GM21576 (cell line): ENCODE measurements at regions not wholly inside any gene's neighbourhood (a gene's known extent, or its start where the extent isn't known, plus 50 kb on each side); places are given as distances from the start of the nearest gene placed in this dataset.
"Not testable (repeated sequence)": the region's sequence is repeated elsewhere in the genome, so short reads cannot be mapped to it uniquely, and the experiment has no call there.

Experiments
- ATAC-seq: cut with Tn5 transposase; IDR thresholded peaks from one replicate; pipeline ENCODE4 v1.9.1; 2021; ENCODE audit warnings: mild to moderate bottlenecking, moderate library complexity; ENCODE audit not compliant: unreplicated experiment

DNA sequence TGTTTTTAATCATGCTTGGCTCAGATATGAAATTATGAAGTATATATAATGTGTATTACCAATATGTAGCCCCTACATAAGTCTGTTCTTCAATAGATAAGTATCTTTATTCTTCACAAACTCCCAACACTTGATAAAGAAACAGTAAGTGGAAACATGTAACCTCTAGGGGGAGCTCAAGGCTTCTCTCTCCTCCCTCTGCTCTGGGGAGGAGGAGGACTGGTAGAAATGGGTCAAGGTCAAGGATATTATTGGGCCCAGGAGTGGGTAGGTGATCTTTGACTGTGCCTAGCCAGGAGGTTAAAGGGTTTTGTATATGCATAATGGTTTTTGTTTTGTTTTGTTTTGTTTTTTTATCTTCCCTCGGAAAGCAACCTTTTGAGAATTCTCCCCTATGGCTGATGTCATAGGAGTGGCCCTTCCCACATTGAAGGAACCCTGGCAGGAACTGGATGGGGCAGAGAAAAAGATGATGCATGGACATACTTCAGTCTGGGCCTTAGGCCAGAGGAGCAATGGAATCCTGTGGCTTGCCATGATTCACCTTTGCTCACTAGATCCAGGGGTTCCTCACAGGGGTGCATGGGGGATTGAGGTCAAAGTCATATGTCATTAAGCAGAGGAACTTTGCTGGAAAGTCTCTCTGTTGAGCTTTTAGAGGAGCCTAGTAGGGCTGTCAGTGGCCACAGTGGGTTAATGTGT lies 460.3 kb downstream of the MID1IP1 start:
- no peak for ATAC-seq

DNA sequence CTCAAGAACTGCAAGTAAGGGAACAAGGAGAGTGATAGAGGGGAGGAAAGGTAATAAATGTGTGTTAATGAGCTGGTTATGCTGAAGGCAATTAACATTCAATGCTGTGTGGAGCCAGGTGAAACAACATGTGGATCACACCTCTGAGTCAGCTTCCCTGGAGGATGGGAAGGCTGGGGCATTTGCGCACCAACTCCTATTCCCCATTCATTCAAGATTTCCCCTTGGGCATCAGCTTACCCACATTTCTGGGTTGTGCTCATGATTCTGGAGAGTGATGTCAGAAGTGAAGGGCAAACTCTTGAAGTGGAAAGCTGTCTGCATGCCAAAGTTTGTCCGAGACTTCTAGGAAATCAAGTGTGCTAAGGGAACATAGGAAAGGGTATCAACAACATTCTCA lies 461.4 kb downstream of the MID1IP1 start:
- no peak for ATAC-seq

DNA sequence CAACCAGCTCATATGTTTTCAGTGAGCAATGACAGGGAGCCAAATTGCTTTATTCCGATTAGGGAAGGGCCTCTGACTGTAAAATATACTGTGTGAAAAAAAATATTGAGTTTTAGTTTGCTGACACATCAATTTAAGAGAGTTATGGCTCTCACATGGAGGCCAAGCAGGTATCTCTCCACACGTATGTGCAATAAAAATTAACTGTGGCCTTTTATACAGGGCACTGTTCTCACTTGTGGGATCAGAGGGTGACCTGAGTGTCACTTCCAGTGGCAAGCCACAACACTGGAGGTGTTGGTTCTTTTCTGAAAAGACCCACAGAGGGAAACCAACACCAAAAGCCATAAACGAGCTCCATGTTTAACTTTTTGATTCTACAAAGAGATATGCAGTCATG lies 462.8 kb downstream of the MID1IP1 start:
- ATAC-seq: no peak

DNA sequence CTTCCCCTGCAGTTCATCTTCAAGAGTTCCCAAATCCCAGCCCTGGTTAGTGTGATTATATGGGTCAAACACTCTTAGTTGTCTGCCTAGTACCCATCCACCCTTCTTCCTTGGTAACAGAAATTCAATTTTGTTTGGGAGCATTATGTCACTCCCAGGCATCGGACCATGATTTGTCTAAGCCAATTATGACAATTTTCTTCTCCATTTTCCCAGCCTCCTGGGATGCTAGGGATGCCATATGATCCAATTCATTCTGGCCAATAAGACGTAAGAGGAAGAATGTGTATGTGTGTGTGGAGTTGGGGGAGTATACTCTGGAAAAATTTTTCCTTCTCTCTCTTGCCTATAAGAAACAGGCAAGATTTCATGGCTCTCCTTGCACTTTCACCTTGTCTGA lies 465.9 kb downstream of the MID1IP1 start:
- no peak for ATAC-seq

DNA sequence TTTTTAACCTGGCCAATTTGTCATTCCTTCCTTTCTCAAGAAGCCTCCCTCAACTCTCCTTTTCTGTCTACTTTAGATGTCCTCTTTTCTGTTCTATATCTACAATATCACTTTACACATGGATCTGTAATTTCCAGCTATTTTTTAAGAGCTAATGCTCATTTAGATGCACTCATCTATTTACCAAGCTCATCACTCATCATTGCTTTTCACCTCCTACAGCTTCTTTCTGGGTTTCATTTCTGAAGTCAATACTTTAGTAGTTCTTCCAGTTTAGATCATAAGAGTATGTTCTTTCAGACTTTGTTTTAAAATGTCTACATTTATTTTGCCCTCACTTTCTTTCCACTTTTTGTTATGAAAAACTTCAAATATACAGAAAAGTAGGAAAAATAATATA lies 466.9 kb downstream of the MID1IP1 start:
- ATAC-seq: no peak

DNA sequence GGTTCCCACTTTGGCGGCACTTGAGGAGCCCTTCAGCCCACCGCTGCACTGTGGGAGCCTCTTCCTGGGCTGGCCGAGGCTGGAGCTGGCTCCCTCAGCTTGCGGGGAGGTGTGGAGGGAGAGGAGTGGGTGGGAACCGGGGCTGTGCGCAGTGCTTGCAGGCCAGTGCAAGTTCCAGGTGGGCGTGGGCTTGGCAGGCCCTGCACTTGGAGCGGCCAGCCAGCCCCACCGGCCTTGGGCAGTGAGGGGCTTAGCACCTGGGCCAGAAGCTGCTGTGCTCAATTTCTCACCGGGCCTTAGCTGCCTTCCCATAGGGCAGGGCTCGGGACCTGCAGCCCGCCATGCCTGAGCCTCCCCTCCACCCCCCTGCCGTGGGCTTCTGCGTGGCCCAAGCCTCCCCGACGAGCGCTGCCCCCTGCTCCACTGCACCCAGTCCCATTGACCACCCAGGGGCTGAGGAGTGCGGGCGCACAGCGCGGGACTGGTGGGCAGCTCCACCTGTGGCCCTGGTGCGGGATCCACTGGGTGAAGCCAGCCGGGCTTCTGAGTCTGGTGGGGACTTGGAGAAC lies 474.3 kb downstream of the MID1IP1 start:
- ATAC-seq: no peak

DNA sequence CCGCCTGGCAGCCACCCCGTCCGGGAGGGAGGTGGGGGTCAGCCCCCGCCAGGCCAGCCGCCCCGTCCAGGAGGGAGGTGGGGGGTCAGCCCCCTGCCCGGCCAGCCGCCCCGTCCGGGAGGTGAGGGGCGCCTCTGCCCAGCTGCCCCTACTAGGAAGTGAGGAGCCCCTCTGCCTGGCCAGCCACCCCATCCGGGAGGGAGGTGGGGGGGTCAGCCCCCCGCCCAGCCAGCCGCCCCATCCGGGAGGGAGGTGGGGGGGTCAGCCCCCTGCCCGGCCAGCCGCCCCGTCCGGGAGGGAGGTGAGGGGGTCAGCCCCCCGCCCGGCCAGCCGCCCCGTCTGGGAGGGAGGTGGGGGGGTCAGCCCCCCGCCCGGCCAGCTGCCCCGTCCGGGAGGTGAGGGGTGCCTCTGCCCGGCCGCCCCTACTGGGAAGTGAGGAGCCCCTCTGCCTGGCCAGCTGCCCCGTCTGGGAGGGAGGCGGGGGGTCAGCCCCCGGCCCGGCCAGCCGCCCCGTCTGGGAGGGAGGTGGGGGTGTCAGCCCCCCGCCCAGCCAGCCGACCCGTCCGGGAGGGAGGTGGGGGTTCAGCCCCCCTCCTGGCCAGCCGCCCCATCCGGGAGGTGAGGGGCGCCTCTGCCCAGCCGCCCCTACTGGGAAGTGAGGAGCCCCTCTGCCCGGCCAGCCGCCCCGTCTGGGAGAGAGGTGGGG lies 476.6 kb downstream of the MID1IP1 start:
- not testable (repeated sequence) for ATAC-seq

DNA sequence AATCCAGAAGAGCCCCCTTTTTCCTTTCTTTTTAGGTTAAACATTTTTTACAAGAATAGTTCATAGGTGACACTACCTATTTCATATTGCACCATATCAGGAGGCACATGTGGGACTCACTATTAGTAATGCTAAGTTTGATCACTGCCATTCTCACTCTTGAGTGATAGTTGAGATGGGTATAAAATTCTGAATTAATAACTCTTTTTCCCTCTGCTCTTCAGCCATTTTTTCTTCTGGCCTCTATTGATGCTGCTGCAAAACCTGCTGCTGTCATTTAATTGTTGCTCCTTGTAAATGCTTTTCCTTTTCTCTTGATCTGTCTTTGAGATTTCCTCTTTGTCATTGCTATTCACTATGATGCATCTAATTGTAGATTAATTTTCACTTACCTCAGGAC lies 482.0 kb downstream of the MID1IP1 start:
- ATAC-seq: no peak

DNA sequence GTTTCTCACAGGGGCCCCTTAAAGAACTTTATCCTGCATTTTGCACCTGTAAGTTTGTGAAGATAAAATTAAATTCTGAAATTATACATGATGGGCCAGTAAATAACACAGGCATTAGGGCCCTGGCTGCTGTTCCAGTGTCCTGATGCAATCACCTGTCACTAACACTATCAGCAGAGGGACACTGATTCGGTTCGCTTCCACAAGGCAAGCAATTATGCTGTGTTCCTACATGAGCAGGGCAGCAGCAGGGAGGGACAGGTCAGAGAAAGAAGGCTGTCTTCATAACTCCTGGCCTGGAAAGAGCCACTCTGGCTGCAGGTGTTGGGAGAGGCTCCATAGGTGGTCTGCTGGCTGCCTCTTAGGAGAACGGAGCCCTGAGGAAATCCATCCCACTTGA lies 487.3 kb downstream of the MID1IP1 start:
- no peak for ATAC-seq

DNA sequence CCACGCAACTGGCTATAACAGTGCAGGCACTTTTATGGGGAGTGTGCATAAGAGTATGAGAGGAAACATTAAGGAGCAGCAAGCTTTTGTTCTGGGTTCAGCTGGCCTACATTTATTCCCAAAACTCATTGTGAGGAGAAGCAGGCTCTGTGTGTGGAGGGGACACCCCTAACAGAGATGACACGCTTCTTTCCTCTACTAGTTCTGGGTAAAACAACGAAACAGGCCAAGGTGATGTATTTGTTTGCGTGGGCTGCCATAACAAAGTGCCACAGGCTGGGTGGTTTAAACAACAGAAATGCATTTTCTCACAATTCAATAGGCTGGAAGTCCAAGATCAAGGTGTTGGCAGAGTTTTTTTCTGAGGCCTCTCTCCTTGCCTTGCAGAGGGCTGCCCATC lies 488.6 kb downstream of the MID1IP1 start:
- no peak for ATAC-seq

DNA sequence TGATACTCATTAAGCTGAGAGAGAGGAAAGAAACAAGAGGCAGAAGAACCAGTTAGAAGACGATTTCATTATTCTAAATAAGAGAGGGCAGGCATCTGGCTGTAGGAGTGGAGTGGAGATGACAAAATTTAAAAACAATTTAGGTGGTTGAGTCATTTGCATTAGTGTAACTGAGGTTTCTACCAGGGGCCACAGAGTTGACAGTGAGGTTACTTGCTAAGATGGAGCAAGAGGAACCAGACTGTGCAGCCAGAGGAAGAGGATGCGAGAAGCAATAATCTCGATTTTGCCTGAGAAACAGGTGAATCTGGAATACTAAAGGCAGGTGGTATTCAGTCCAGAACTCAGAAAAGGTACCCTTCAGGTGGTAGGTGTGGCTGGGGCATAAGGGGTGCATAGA lies 491.9 kb downstream of the MID1IP1 start:
- no peak for ATAC-seq

DNA sequence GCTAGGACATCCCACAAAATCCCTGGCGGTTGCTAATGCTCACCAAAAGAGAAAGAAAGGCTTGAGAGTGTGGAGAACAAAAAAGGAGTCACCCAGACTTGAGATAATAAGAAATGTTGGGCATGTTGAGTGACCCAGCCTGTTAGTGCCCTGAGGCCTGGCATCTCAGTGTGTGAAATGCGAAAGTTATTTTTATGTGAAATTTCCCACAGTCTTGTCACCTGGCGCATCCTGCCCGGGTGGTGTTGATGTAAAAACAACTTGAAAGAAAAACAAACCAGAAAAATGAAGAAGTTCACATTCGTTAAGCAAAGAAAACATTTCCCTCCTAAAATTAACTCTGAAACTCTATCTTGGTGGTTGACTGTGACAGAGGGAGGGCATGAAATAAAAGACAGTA lies 495.2 kb downstream of the MID1IP1 start:
- no peak for ATAC-seq

DNA sequence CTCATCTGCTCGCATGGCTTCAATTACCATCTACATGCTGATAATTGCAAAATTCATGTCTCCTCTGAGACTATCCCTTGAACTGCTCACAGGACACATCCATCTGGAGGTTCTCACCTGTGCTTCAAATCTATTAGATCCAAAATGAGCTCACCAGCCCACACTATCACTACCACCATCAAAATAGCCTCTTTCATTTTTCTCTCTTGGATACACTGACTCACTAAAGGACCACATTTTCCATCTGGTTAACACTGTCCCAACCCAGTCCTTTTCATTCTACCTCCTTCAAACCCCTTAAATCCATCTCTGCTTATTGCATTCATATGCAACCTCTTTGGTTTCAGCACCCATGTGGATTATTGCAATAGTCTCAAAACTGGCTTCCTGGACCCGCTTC lies 497.6 kb downstream of the MID1IP1 start:
- no peak for ATAC-seq

DNA sequence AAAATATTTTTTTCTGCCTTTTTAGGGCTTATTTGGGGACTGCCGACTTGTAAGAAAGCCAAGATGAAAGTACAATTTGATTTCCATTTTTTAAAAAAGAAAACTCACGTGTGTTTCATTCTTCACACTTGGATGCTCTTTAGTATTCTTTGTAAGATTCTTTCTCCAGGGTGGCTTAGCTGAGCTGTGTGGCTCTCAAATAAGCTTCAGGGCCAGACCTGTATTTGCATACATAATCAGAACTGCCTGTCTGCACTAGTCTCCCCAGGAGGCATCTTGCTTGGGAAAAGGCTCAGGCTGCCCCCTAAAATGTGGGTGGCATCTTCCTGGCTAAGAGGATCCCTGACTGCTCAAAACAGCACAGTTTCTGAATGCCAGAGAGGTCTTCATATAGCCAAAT lies 498.4 kb downstream of the MID1IP1 start:
- ATAC-seq: no peak

DNA sequence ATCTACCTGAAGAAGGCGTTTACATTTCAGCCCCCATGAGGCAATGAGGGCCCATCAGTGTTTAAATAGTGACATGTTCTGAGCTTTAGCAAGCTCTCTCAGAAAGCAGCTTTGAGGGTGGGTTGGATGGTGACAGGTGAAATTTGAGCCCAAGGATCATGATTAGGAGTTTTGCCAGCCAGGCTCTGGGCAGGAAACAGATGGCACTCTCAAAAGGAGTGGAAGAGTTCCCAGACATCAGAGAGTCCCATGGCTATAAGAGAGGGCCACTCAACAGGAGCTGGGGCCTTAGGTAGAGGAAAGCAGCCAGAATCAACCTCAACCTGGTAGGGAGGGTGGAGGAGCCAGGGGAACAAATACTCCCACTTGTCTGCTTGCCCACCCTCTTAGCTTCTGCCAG lies 499.8 kb downstream of the MID1IP1 start:
- no peak for ATAC-seq

DNA sequence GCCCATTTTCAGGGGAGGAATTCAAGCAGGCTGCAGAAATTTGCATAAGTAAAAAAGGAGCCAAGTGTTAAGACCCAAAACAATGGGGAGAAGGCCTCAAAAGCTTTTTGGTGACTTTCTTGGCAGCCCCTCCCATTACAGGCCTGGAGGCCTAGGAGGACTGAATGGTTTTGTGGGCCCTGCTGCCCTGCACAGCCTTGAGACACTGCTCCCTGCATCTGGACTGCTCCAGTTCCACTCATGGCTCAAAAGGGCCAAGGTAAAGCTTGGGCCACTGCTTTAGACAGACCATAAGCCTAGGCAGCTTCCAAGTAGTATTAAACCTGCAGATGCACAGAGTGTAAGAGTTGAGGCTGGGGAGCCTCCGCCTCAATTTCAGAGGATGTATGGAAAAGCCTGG lies 501.6 kb downstream of the MID1IP1 start:
- ATAC-seq: no peak

DNA sequence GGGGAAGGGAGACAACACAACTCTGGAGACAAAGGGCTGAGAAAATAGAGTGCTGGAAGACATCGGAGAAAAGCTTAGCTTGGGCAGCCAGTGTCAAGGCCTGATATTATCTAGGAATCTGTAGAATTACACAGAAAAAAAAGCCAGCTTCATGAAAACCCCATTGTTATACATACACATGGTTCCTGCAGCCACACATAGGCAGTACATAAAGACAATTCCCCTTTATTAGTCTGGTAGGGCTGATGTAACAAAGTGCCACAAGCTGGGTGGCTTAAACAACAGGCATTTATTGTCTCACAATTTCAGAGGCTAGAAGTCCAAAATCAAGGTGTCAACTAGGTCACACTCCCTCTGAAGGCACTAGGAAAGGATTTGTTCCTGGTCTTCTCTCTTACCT lies 503.5 kb downstream of the MID1IP1 start:
- ATAC-seq: no peak

DNA sequence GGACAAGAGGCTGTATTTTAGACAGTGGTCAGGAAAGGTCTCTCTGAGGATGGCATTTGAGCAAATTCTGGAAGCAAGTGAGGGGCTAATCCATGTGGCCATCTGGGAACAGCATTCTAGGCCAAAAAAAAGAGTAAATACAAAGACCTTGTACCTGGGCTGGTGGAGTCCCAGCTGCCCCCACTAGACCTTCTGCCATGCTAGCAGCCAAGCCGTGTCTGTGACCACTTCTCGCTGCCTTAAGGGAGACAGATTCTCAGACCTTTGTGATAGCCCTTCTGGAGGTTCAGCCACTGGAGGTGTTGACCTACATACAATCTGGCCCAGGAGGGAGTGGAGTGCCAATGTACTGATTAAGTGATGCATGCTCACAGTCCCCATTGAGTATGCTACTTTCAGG lies 506.2 kb downstream of the MID1IP1 start:
- ATAC-seq: no peak

DNA sequence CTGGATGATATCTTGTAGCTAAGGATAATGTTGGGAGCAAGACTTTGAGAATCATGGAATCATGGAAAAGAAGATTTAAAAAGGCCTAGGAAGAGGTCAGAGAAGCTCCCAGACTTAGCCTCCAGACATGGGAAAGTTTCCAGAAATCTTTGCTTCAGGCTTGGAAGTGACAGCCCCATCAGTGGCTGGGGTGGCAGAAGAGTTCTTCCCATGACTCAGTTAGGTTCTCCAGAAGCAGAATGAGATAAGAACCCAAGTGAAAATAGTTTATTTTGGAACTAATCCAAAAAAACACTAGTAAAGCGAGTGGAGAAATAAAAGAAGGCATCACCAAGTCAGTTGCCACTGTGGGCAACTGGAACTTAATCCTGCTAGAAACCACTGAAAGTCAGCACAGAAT lies 506.9 kb downstream of the MID1IP1 start:
- no peak for ATAC-seq

DNA sequence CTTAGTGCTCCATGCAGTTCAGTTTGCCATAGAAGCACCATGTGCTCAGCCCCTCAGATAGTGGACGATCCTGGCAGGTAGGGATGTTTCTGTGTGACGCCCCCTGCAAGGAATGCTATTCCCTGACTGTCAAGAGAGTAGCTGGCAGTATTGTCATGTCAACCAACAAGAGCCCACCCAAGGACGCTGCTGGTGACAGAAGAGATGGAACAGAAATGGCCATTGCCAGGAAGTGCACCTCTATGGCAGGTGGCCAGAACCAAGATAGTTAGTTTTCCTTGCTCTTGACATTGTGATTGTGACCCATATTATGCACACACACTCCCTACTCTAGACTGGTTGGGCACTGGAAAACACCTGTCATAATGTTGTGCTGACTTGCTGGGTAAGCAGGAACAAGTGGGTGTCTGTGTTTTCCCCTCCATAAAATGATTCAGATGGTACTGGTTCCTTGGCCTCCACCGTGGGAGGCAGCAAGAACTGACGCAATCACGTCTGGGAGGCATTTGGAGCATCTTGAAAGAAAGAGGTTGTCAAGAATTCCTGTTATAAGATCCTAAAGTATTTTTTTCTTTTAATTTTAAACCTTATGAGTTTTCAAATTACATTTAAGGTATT lies 507.9 kb downstream of the MID1IP1 start:
- no peak for ATAC-seq

DNA sequence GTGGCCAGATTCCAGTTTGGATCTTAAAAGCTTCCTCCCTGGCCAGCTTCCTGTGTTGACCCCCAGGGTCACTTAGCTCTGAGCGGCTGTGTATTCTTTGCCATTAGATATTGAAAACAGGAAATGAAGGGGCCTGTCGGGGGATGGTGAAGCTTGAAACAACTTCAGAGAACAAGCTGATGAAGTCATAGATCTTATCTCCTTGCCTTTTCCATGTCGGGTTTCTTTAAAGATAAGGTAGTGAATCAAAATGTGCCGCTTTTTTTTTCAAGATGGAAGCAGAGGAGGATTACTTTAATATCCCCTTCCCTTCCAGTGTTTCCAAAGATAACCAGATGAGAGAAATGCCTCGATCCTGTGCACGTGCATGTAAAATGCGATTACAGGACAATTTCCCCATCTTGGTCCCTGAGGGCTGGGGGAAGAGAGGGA lies 508.5 kb downstream of the MID1IP1 start:
- no peak for ATAC-seq

DNA sequence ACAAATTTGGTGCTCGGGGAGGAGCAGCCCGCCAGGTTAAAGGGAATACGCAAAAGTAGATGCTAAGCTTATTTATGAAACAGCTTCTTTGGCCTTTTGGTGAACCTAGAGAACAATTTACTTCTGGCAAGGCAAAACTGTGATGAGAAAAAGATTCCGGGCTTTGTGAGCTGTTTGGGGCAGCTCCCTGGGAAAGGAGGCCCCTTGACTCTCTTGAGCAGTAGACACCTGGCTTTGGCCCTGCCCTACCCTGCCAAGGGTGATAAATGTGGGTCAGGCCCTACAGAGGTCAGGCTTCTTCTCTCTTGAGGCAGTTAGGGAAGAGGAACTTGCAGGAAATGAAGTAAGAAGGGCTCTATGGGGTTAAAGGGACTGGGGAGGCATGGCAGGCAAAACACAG lies 509.6 kb downstream of the MID1IP1 start:
- ATAC-seq: no peak
